ENCODE measurements at regions not wholly inside any gene's neighbourhood (a gene's known extent, or its start where the extent isn't known, plus 50 kb on each side); places are given as distances from the start of the nearest gene placed in this dataset.
"Not testable (repeated sequence)": the region's sequence is repeated elsewhere in the genome, so short reads cannot be mapped to it uniquely, and the experiment has no call there.

DNA sequence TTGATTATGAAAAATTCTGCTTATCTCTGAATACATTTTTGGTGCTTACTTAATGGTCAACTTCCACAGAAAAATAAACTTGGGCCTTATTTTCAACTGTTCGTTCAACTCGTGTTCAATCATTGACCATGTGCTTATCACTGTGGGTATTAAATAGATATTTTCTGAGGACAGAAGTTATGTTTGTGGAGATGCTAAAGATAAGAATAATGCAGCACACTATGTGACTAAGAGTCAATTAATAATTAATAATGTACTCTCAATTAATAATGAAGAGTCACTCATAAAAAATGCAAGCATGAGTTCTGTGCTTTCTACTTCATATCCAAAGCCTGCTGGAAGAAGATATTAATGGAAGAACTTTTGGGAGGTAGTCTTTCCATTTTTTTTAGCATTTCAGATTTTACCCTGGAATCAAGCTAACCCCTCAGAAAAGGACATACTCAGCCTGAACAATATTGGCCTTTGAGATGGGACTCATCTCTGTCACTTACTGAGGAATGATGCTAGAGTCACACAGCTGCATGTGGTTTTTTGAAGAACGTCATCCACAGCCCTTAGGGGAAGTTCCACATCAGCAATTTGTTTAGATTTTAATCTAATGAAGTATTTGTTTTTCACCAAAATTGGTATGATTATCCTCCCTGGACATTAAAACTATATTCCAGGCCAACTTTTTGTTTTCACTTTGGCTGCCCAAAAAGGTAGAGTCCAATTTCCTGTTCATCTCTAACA is 191.9 kb upstream of the CRIM1 start (continued):
- TF ChIP-seq ZNF529 (tag by site-specific recombination; IDR thresholded peaks at IDR 0.05; ENCODE audit: insufficient replicate concordance) = no peak

DNA sequence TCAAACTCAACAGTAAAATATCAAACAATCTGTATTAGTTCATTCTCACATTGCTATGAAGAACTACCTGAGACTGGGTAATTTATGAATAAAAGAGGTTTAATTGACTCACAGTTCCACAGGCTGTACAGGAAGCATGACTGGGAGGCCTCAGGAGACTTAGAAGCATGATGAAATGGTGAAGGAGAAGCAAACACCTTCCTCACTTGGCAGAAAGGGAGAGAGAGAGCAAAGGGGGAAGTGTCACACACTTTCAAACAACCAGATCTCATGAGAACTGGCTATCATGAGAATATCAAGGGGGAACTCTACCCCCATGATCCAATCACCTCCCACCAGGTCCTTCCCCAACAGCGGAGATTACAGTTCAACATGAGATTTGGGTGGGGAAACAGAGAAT is 198.5 kb upstream of the CRIM1 start:
- H3K4me3 ChIP-seq (ENCODE audit: low read depth, low read length); H3K27ac ChIP-seq (ENCODE audit: extremely low read depth, low read depth, low read length); CTCF ChIA-PET; H3K9me3 ChIP-seq (ENCODE audit: control insufficient read depth, insufficient read depth, low read depth, low read length); POLR2A ChIA-PET; H3K4me1 ChIP-seq (ENCODE audit: control insufficient read depth, insufficient read depth, low read length); H3K36me3 ChIP-seq (ENCODE audit: control insufficient read depth in 2 of 2, insufficient read depth in 1 of 2, low read length in 2 of 2): not testable (repeated sequence)

DNA sequence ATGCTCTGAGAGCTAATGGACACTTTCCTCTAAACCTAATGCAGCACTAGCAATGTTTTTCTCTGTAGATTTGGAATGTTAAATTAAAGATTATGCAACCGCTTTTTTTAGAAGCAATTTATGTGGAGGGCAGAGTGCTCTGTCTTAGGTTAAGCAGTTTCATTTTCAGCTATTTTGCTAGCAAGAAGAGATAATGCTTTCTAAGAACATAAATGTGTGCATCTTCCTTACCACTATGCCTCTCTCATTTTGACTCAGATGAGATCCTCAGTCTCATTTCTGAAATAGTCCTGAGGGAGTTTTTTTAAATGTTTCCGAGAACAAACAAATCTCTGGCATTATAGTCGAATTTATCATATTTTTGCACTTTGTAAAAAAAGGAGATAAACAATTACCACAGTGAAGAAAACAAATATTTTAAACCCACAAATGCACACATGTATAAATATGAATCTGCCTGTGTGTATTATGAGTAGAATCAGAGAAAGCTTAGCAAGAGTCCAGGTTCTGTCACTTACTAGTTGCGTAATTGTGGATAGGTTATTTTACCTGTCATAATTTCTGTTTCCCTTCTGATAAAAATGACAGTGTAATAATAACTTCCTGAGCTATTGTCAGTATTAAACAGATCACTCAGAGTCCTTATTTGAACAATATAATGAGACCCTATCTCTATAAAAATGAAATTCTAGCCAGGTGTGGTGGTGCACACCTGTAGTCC is 207.7 kb upstream of the CRIM1 start:
- ChIA-PET CTCF (interaction anchor here (0.8 kb wide), 1 partner anchor 479 kb away, joined by 3 read pairs; no protein-coding TSS in a partner anchor), POLR2A (no interaction called here)

More for the DNA sequence above, 207.7 kb upstream of the CRIM1 start:
- Histone ChIP-seq H3K4me1 (ENCODE audit: control insufficient read depth, insufficient read depth, low read length) (no peaks in the 10 kb centered on the region), H3K27ac (ENCODE audit: extremely low read depth, low read depth, low read length) (no peak overlapping the region), H3K9me3 (ENCODE audit: control insufficient read depth, insufficient read depth, low read depth, low read length) (no peaks in the 10 kb centered on the region), H3K4me3 (ENCODE audit: low read depth, low read length) (no peak overlapping the region), H3K36me3 (ENCODE audit: control insufficient read depth in 2 of 2, insufficient read depth in 1 of 2, low read length in 2 of 2) (no peaks in the 10 kb centered on the region)
- TF ChIP-seq ZNF148 (tag by site-specific recombination; IDR thresholded peaks at IDR 0.05; ENCODE audit: borderline replicate concordance) (no peak), ZNF174 (tag by site-specific recombination; IDR thresholded peaks at IDR 0.05) (no peak), ZNF580 (tag by site-specific recombination; IDR thresholded peaks at IDR 0.05) (no peak), PBX3 (CRISPR knock-in tag; IDR thresholded peaks at IDR 0.05) (no peak), SP7 (tag by site-specific recombination; IDR thresholded peaks at IDR 0.05) (no peak), ZNF777 (tag by site-specific recombination; IDR thresholded peaks at IDR 0.05; ENCODE audit: borderline replicate concordance) (no peak), ZNF280D (tag by site-specific recombination; IDR thresholded peaks at IDR 0.05) (no peak), TCF7L2 (IDR thresholded peaks at IDR 0.05; ENCODE audit: borderline replicate concordance, low read depth, low read length) (no peak), YY2 (tag by site-specific recombination; IDR thresholded peaks at IDR 0.05) (no peak), ZNF121 (tag by site-specific recombination; IDR thresholded peaks at IDR 0.05) (no peak)
- TF ChIP-seq, protein P1, sequence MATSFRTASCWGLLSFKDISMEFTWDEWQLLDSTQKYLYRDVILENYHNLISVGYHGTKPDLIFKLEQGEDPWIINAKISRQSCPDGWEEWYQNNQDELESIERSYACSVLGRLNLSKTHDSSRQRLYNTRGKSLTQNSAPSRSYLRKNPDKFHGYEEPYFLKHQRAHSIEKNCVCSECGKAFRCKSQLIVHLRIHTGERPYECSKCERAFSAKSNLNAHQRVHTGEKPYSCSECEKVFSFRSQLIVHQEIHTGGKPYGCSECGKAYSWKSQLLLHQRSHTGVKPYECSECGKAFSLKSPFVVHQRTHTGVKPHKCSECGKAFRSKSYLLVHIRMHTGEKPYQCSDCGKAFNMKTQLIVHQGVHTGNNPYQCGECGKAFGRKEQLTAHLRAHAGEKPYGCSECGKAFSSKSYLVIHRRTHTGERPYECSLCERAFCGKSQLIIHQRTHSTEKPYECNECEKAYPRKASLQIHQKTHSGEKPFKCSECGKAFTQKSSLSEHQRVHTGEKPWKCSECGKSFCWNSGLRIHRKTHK (tag by site-specific recombination; IDR thresholded peaks at IDR 0.05) = no peak
- TF ChIP-seq, protein P2, sequence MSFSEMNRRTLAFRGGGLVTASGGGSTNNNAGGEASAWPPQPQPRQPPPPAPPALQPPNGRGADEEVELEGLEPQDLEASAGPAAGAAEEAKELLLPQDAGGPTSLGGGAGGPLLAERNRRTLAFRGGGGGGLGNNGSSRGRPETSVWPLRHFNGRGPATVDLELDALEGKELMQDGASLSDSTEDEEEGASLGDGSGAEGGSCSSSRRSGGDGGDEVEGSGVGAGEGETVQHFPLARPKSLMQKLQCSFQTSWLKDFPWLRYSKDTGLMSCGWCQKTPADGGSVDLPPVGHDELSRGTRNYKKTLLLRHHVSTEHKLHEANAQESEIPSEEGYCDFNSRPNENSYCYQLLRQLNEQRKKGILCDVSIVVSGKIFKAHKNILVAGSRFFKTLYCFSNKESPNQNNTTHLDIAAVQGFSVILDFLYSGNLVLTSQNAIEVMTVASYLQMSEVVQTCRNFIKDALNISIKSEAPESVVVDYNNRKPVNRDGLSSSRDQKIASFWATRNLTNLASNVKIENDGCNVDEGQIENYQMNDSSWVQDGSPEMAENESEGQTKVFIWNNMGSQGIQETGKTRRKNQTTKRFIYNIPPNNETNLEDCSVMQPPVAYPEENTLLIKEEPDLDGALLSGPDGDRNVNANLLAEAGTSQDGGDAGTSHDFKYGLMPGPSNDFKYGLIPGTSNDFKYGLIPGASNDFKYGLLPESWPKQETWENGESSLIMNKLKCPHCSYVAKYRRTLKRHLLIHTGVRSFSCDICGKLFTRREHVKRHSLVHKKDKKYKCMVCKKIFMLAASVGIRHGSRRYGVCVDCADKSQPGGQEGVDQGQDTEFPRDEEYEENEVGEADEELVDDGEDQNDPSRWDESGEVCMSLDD (tag by site-specific recombination; IDR thresholded peaks at IDR 0.05) = no peak

All from HEK293 (cell line).